MCF 10A (cell line): ENCODE measurements at regions not wholly inside any gene's neighbourhood (a gene's known extent, or its start where the extent isn't known, plus 50 kb on each side); places are given as distances from the start of the nearest gene placed in this dataset.

Experiments used
- BruUV-seq: library from RNA; stranded (reverse); fragments of 400-500 nt; replicated peaks from 2 replicates; lab custom pipeline; 2021; lab: Mats Ljungman, UMichigan
- CTCF ChIA-PET: fragments of 300-600 bp; sonication (Branson Sonifier 250); formaldehyde crosslinking; extraction: SDS; loops from one replicate; lab custom pipeline; 2021; ENCODE audit warnings: antibody characterized with exemption, inconsistent platforms; lab: Yijun Ruan, JAX
- POLR2A ChIA-PET: fragments of 300-600, 350-650 bp; sonication (Branson Sonifier 250); formaldehyde crosslinking; extraction: SDS; loops from one replicate; lab custom pipeline; 2020; ENCODE audit warnings: antibody characterized with exemption, inconsistent platforms; lab: Yijun Ruan, JAX
- DNase-seq: peaks from one replicate; pipeline ENCODE4 v3.0.0-alpha.2; 2018; ENCODE audit not compliant: unreplicated experiment
- H3K27ac Mint-ChIP-seq: one replicate; pipeline ENCODE4 v1.8.0; 2022; ENCODE audit warnings: mild to moderate bottlenecking, low read depth, mixed read lengths; ENCODE audit not compliant: unreplicated experiment
- H3K27me3 Mint-ChIP-seq: one replicate; pipeline ENCODE4 v1.8.0; 2022; ENCODE audit warnings: mixed read lengths; ENCODE audit not compliant: insufficient read depth, unreplicated experiment
- H3K36me3 Mint-ChIP-seq: one replicate; pipeline ENCODE4 v1.8.0; 2022; ENCODE audit warnings: mild to moderate bottlenecking, moderate library complexity, mixed read lengths; ENCODE audit not compliant: insufficient read depth, unreplicated experiment
- H3K4me1 Mint-ChIP-seq: one replicate; pipeline ENCODE4 v1.8.0; 2022; ENCODE audit warnings: mixed read lengths; ENCODE audit not compliant: insufficient read depth, unreplicated experiment
- H3K4me3 Mint-ChIP-seq: one replicate; pipeline ENCODE4 v1.8.0; 2022; ENCODE audit warnings: mild to moderate bottlenecking, moderate library complexity, mixed read lengths; ENCODE audit not compliant: unreplicated experiment
- H3K9me3 Mint-ChIP-seq: one replicate; pipeline ENCODE4 v1.8.0; 2022; ENCODE audit warnings: mixed read lengths; ENCODE audit not compliant: unreplicated experiment
- CTCF ChIP-seq: fragments of 200-600 bp; IDR thresholded peaks from one replicate; pipeline ENCODE4 v1.8.0; 2022; ENCODE audit warnings: antibody characterized with exemption, mild to moderate bottlenecking; ENCODE audit not compliant: unreplicated experiment
- intact Hi-C: fragments of 100-400 bp; cut with micrococcal nuclease; formaldehyde crosslinking; loops from 2 replicates; pipeline ENCODE4 v1.14.1; 2022

GRCh38 chrX:6640727-6641126 lies 105.8 kb upstream of the VCX3A start:
- no peaks in the 10 kb centered on the region for H3K4me1 Mint-ChIP-seq
- DNase-seq = no peak
- no TSS peak for BruUV-seq
- no peak overlapping the region for H3K4me3 Mint-ChIP-seq
- peaks cover 35% of the 10 kb centered on the region for H3K9me3 Mint-ChIP-seq
- ChIA-PET POLR2A (no interaction called here), CTCF (no interaction called here)
- intact Hi-C loops = no loop called here
- no peak overlapping the region for H3K27ac Mint-ChIP-seq
- TF ChIP-seq CTCF = no peak
- no peaks in the 10 kb centered on the region for H3K27me3 Mint-ChIP-seq
- H3K36me3 Mint-ChIP-seq = no peaks in the 10 kb centered on the region

- Mint-ChIP-seq H3K27ac (no peak overlapping the region), H3K36me3 (no peaks in the 10 kb centered on the region), H3K4me1 (no peaks in the 10 kb centered on the region), H3K9me3 (peaks cover 25% of the 10 kb centered on the region), H3K4me3 (no peak overlapping the region), H3K27me3 (no peaks in the 10 kb centered on the region)
- TF ChIP-seq CTCF = no peak
- intact Hi-C loops = no loop called here
- ChIA-PET POLR2A (no interaction called here), CTCF (interaction anchor here (0.8 kb wide), 1 partner anchor 17 kb away, joined by 3 read pairs; no protein-coding TSS in a partner anchor)
- no TSS peak for BruUV-seq
- no peak for DNase-seq
Measured at GRCh38 chrX:6614506-6614905, 79.6 kb upstream of the VCX3A start.

- POLR2A ChIA-PET = no interaction called here
- no peaks in the 10 kb centered on the region for H3K36me3 Mint-ChIP-seq
- intact Hi-C loops = no loop called here
- H3K27me3 Mint-ChIP-seq = no peaks in the 10 kb centered on the region
- no peak overlapping the region for H3K27ac Mint-ChIP-seq
- CTCF ChIA-PET = no interaction called here
- no peak overlapping the region for H3K4me3 Mint-ChIP-seq
- no peaks in the 10 kb centered on the region for H3K4me1 Mint-ChIP-seq
- peaks cover 34% of the 10 kb centered on the region for H3K9me3 Mint-ChIP-seq
- no peak for TF ChIP-seq CTCF
- no peak for DNase-seq
- BruUV-seq = no TSS peak
Measured at GRCh38 chrX:6599230-6599860, 64.4 kb upstream of the VCX3A start.
